Right lobe of liver (tissue), 4 donors: ENCODE measurements at regions not wholly inside any gene's neighbourhood (a gene's known extent, or its start where the extent isn't known, plus 50 kb on each side); places are given as distances from the start of the nearest gene placed in this dataset.

Experiments
- CTCF ChIP-seq, 4 donors: fragments of 200-600 bp in 3 of 4; fragments of 450-650 bp in 1 of 4; IDR thresholded peaks; one replicate each; pipeline versions ENCODE4 v1.5.1 to v1.8.0; 2016 to 2022; ENCODE audit warnings: antibody characterized with exemption in 4 of 4, mild to moderate bottlenecking in 2 of 4
- POLR2A ChIP-seq: fragments of 450-650 bp; IDR thresholded peaks from one replicate; pipeline ENCODE4 v1.6.1; 2017; ENCODE audit warnings: antibody characterized with exemption, mild to moderate bottlenecking
- donor health status: DM: no; HTN: no; CAD: no.
- donor health status: DM: no; HTN: no; CAD: no.
- donor health status: DM: no; HTN: yes; CAD: no.

- TF ChIP-seq CTCF (IDR thresholded peaks at IDR 0.05) (no peak), POLR2A (no peak)
Measured at GRCh38 chr5:96264047-96264446, 169.0 kb downstream of the PCSK1 start.
